ENCODE measurements at regions not wholly inside any gene's neighbourhood (a gene's known extent, or its start where the extent isn't known, plus 50 kb on each side); places are given as distances from the start of the nearest gene placed in this dataset.

- TF ChIP-seq OSR1 (CRISPR knock-in tag; IDR thresholded peaks at IDR 0.05) (no peak), ZFP3 (CRISPR knock-in tag; IDR thresholded peaks at IDR 0.05) (no peak), GLIS3 (CRISPR knock-in tag; IDR thresholded peaks at IDR 0.05) (no peak), ZNF565 (CRISPR knock-in tag; conservative IDR thresholded peaks at IDR 0.05; ENCODE audit: low read depth) (no peak), CSRNP3 (CRISPR knock-in tag; IDR thresholded peaks at IDR 0.05) (no peak), SNAI2 (CRISPR knock-in tag; IDR thresholded peaks at IDR 0.05) (no peak), RARB (CRISPR knock-in tag; IDR thresholded peaks at IDR 0.05) (no peak), TOX (CRISPR knock-in tag; IDR thresholded peaks at IDR 0.05; ENCODE audit: borderline replicate concordance) (no peak), CSDC2 (CRISPR knock-in tag; IDR thresholded peaks at IDR 0.05) (no peak), TCF4 (CRISPR knock-in tag; IDR thresholded peaks at IDR 0.05; ENCODE audit: borderline replicate concordance) (no peak), PATZ1 (CRISPR knock-in tag; IDR thresholded peaks at IDR 0.05; ENCODE audit: borderline replicate concordance) (no peak)
- ATAC-seq, result no peak
Measured at GRCh38 chr20:55646851-55647250, 358.5 kb downstream of the CBLN4 start.

- ATAC-seq, result no peak
- no peak for TF ChIP-seq CSRNP3 (CRISPR knock-in tag; IDR thresholded peaks at IDR 0.05)
- no peak for TF ChIP-seq ZNF8 (CRISPR knock-in tag; IDR thresholded peaks at IDR 0.05)
- no peak for TF ChIP-seq TOX (CRISPR knock-in tag; IDR thresholded peaks at IDR 0.05; ENCODE audit: borderline replicate concordance)
- no peak for TF ChIP-seq CSDC2 (CRISPR knock-in tag; IDR thresholded peaks at IDR 0.05)
- no peak for TF ChIP-seq ZC3H10 (CRISPR knock-in tag; IDR thresholded peaks at IDR 0.05)
- no peak for TF ChIP-seq PPARA (CRISPR knock-in tag; IDR thresholded peaks at IDR 0.05; ENCODE audit: borderline replicate concordance)
- no peak for TF ChIP-seq PATZ1 (CRISPR knock-in tag; IDR thresholded peaks at IDR 0.05; ENCODE audit: borderline replicate concordance)
- no peak for TF ChIP-seq ZFP30 (CRISPR knock-in tag; IDR thresholded peaks at IDR 0.05)
Measured at GRCh38 chr20:55641497-55641896, 363.8 kb downstream of the CBLN4 start.

GRCh38 chr20:55635870-55636269, 369.4 kb downstream of the CBLN4 start:
- TF ChIP-seq TSHZ2 (CRISPR knock-in tag; IDR thresholded peaks at IDR 0.05) (no peak), GLIS3 (CRISPR knock-in tag; IDR thresholded peaks at IDR 0.05) (no peak), CSRNP3 (CRISPR knock-in tag; IDR thresholded peaks at IDR 0.05) (no peak), ZFP3 (CRISPR knock-in tag; IDR thresholded peaks at IDR 0.05) (no peak), ZNF8 (CRISPR knock-in tag; IDR thresholded peaks at IDR 0.05) (no peak), ESRRG (CRISPR knock-in tag; IDR thresholded peaks at IDR 0.05) (no peak), ZNF70 (CRISPR knock-in tag; IDR thresholded peaks at IDR 0.05) (no peak), RARB (CRISPR knock-in tag; IDR thresholded peaks at IDR 0.05) (no peak), BACH2 (CRISPR knock-in tag; IDR thresholded peaks at IDR 0.05; ENCODE audit: borderline replicate concordance) (no peak), PATZ1 (CRISPR knock-in tag; IDR thresholded peaks at IDR 0.05; ENCODE audit: borderline replicate concordance) (no peak), ZC3H10 (CRISPR knock-in tag; IDR thresholded peaks at IDR 0.05) (no peak), ZFP30 (CRISPR knock-in tag; IDR thresholded peaks at IDR 0.05) (no peak)
- ATAC-seq, result no peak

All from SK-N-SH treated with all-trans-retinoic acid at 6 μM for 48 hours (cell line).